Activated T-cell treated with anti-CD3 and anti-CD28 coated beads, Interleukin-2, amount 50 U/mL, for 4 hours (primary cell): ENCODE measurements at regions not wholly inside any gene's neighbourhood (a gene's known extent, or its start where the extent isn't known, plus 50 kb on each side); places are given as distances from the start of the nearest gene placed in this dataset.

ENCODE experiments used
- ATAC-seq, 2 donors: fragments of 200-7000 bp; cut with Tn5 transposase; one replicate each; pipeline ENCODE4 v1.10.0; 2021
- DNase-seq: peaks from one replicate; pipeline ENCODE4 v3.0.0-alpha.2; 2020
- H3K27me3 Mint-ChIP-seq: one replicate; pipeline ENCODE4 v1.8.0; 2021; ENCODE audit warnings: low read depth, mixed read lengths
- H3K36me3 Mint-ChIP-seq: one replicate; pipeline ENCODE4 v1.8.0; 2022; ENCODE audit warnings: mixed read lengths; ENCODE audit not compliant: insufficient read depth
- H3K4me1 Mint-ChIP-seq: one replicate; pipeline ENCODE4 v1.8.0; 2021; ENCODE audit warnings: low read depth, mixed read lengths
- H3K4me3 Mint-ChIP-seq: one replicate; pipeline ENCODE4 v1.8.0; 2021; ENCODE audit warnings: mild to moderate bottlenecking, moderate library complexity, mixed read lengths
- H3K9me3 Mint-ChIP-seq: one replicate; pipeline ENCODE4 v1.8.0; 2021; ENCODE audit warnings: mixed read lengths

GRCh38 chr3:21357241-21357640, 393.8 kb downstream of the ZNF385D start:
- peaks cover 14% of the 10 kb centered on the region for H3K9me3 Mint-ChIP-seq
- ATAC-seq (no peak), DNase-seq (no peak)
- no peak overlapping the region for H3K4me3 Mint-ChIP-seq
- H3K36me3 Mint-ChIP-seq: no peaks in the 10 kb centered on the region
- H3K4me1 Mint-ChIP-seq: no peaks in the 10 kb centered on the region
- no peaks in the 10 kb centered on the region for H3K27me3 Mint-ChIP-seq

- Mint-ChIP-seq H3K4me3 (no peak overlapping the region), H3K27me3 (no peaks in the 10 kb centered on the region), H3K4me1 (no peaks in the 10 kb centered on the region), H3K36me3 (no peaks in the 10 kb centered on the region), H3K9me3 (peaks cover 14% of the 10 kb centered on the region)
- no peak for ATAC-seq
- no peak for DNase-seq
Measured at GRCh38 chr3:21356402-21356801, 394.6 kb downstream of the ZNF385D start.

GRCh38 chr3:21345382-21345976, 405.5 kb downstream of the ZNF385D start:
- no peaks in the 10 kb centered on the region for H3K36me3 Mint-ChIP-seq
- H3K27me3 Mint-ChIP-seq: no peaks in the 10 kb centered on the region
- H3K9me3 Mint-ChIP-seq: peaks cover 19% of the 10 kb centered on the region
- no peak for ATAC-seq
- no peaks in the 10 kb centered on the region for H3K4me1 Mint-ChIP-seq
- H3K4me3 Mint-ChIP-seq: no peak overlapping the region
- no peak for DNase-seq

GRCh38 chr3:21331857-21332256, 419.2 kb downstream of the ZNF385D start:
- H3K4me3 Mint-ChIP-seq: no peak overlapping the region
- no peaks in the 10 kb centered on the region for H3K36me3 Mint-ChIP-seq
- H3K4me1 Mint-ChIP-seq: peaks cover 7% of the 10 kb centered on the region
- H3K27me3 Mint-ChIP-seq: no peaks in the 10 kb centered on the region
- ATAC-seq: no peak
- peaks cover 8% of the 10 kb centered on the region for H3K9me3 Mint-ChIP-seq
- no peak for DNase-seq

GRCh38 chr3:21331321-21331720, 419.7 kb downstream of the ZNF385D start:
- Mint-ChIP-seq H3K9me3 (peaks cover 8% of the 10 kb centered on the region), H3K27me3 (no peaks in the 10 kb centered on the region), H3K4me3 (no peak overlapping the region), H3K36me3 (no peaks in the 10 kb centered on the region), H3K4me1 (peaks cover 7% of the 10 kb centered on the region)
- no peak for DNase-seq
- no peak for ATAC-seq

GRCh38 chr3:21330293-21330692, 420.7 kb downstream of the ZNF385D start:
- peaks cover 7% of the 10 kb centered on the region for H3K4me1 Mint-ChIP-seq
- H3K36me3 Mint-ChIP-seq: no peaks in the 10 kb centered on the region
- ATAC-seq: peak in 1 of 2 donors; percentile 34
- peaks cover 3% of the 10 kb centered on the region for H3K9me3 Mint-ChIP-seq
- no peak overlapping the region for H3K4me3 Mint-ChIP-seq
- H3K27me3 Mint-ChIP-seq: no peaks in the 10 kb centered on the region
- no peak for DNase-seq

- DNase-seq: no peak
- H3K27me3 Mint-ChIP-seq: no peaks in the 10 kb centered on the region
- H3K36me3 Mint-ChIP-seq: no peaks in the 10 kb centered on the region
- no peak overlapping the region for H3K4me3 Mint-ChIP-seq
- ATAC-seq: no peak
- H3K9me3 Mint-ChIP-seq: peaks cover 3% of the 10 kb centered on the region
- H3K4me1 Mint-ChIP-seq: peaks cover 7% of the 10 kb centered on the region
Measured at GRCh38 chr3:21328711-21329390, 422.2 kb downstream of the ZNF385D start.

- no peak for DNase-seq
- Mint-ChIP-seq H3K4me3 (no peak overlapping the region), H3K9me3 (peaks cover 3% of the 10 kb centered on the region), H3K4me1 (peaks cover 7% of the 10 kb centered on the region), H3K27me3 (no peaks in the 10 kb centered on the region), H3K36me3 (no peaks in the 10 kb centered on the region)
- ATAC-seq: no peak
Measured at GRCh38 chr3:21326704-21327475, 424.1 kb downstream of the ZNF385D start.

- H3K4me3 Mint-ChIP-seq: no peak overlapping the region
- H3K9me3 Mint-ChIP-seq: peaks cover 7% of the 10 kb centered on the region
Measured at GRCh38 chr3:21314688-21315087, 436.3 kb downstream of the ZNF385D start.

GRCh38 chr3:21310891-21311290, 440.1 kb downstream of the ZNF385D start:
- H3K4me1 Mint-ChIP-seq: no peaks in the 10 kb centered on the region
- H3K9me3 Mint-ChIP-seq: no peaks in the 10 kb centered on the region
- no peaks in the 10 kb centered on the region for H3K36me3 Mint-ChIP-seq
- ATAC-seq: no peak
- DNase-seq: no peak
- H3K4me3 Mint-ChIP-seq: no peak overlapping the region
- no peaks in the 10 kb centered on the region for H3K27me3 Mint-ChIP-seq

More at GRCh38 chr3:21314688-21315087, 436.3 kb downstream of the ZNF385D start:
- no peak for ATAC-seq
- no peaks in the 10 kb centered on the region for H3K27me3 Mint-ChIP-seq
- H3K36me3 Mint-ChIP-seq: no peaks in the 10 kb centered on the region
- DNase-seq: no peak
- H3K4me1 Mint-ChIP-seq: no peaks in the 10 kb centered on the region

GRCh38 chr3:21310161-21310560, 440.8 kb downstream of the ZNF385D start:
- Mint-ChIP-seq H3K36me3 (no peaks in the 10 kb centered on the region), H3K27me3 (no peaks in the 10 kb centered on the region), H3K9me3 (peaks cover 3% of the 10 kb centered on the region), H3K4me3 (no peak overlapping the region), H3K4me1 (no peaks in the 10 kb centered on the region)
- no peak for ATAC-seq
- no peak for DNase-seq

GRCh38 chr3:21297304-21297703, 453.7 kb downstream of the ZNF385D start:
- no peak overlapping the region for H3K4me3 Mint-ChIP-seq
- no peaks in the 10 kb centered on the region for H3K27me3 Mint-ChIP-seq
- no peaks in the 10 kb centered on the region for H3K36me3 Mint-ChIP-seq
- ATAC-seq: no peak
- H3K4me1 Mint-ChIP-seq: no peaks in the 10 kb centered on the region
- peaks cover 16% of the 10 kb centered on the region for H3K9me3 Mint-ChIP-seq
- no peak for DNase-seq

GRCh38 chr3:21294768-21295167, 456.2 kb downstream of the ZNF385D start:
- no peak for DNase-seq
- H3K27me3 Mint-ChIP-seq: no peaks in the 10 kb centered on the region
- no peaks in the 10 kb centered on the region for H3K4me1 Mint-ChIP-seq
- no peak for ATAC-seq
- no peak overlapping the region for H3K4me3 Mint-ChIP-seq
- H3K36me3 Mint-ChIP-seq: no peaks in the 10 kb centered on the region
- peaks cover 14% of the 10 kb centered on the region for H3K9me3 Mint-ChIP-seq

- peaks cover 3% of the 10 kb centered on the region for H3K9me3 Mint-ChIP-seq
- ATAC-seq (no peak), DNase-seq (no peak)
- H3K4me1 Mint-ChIP-seq: no peaks in the 10 kb centered on the region
- H3K27me3 Mint-ChIP-seq: no peaks in the 10 kb centered on the region
- no peaks in the 10 kb centered on the region for H3K36me3 Mint-ChIP-seq
- no peak overlapping the region for H3K4me3 Mint-ChIP-seq
Measured at GRCh38 chr3:21292971-21293370, 458.0 kb downstream of the ZNF385D start.

- Mint-ChIP-seq H3K36me3 (no peaks in the 10 kb centered on the region), H3K27me3 (no peaks in the 10 kb centered on the region), H3K9me3 (peaks cover 9% of the 10 kb centered on the region), H3K4me1 (no peaks in the 10 kb centered on the region), H3K4me3 (no peak overlapping the region)
- no peak for ATAC-seq
- no peak for DNase-seq
Measured at GRCh38 chr3:21290557-21290956, 460.5 kb downstream of the ZNF385D start.
